Stimulated activated CD4-positive, alpha-beta T cell treated with anti-CD3 and anti-CD28 coated beads, TNF-alpha, amount 100 ng/mL, for 24 hours (primary cell): ENCODE measurements at regions not wholly inside any gene's neighbourhood (a gene's known extent, or its start where the extent isn't known, plus 50 kb on each side); places are given as distances from the start of the nearest gene placed in this dataset.

Experiments
- DNase-seq, 3 experiments: peaks; one replicate each; pipeline ENCODE4 v3.0.0-alpha.2; 2020; ENCODE audit warnings: low read depth in 3 of 3

GRCh38 chrX:39327255-39327654, 526.0 kb downstream of the MID1IP1 start:
- DNase-seq = peak in 2 of 3 experiments; percentile 24 to 46

- DNase-seq = no peak
Measured at GRCh38 chrX:39327705-39328104, 526.4 kb downstream of the MID1IP1 start.

- DNase-seq = no peak
Measured at GRCh38 chrX:39328661-39329060, 527.4 kb downstream of the MID1IP1 start.

GRCh38 chrX:39331082-39331704, 529.9 kb downstream of the MID1IP1 start:
- DNase-seq = peak in 1 of 3 experiments; percentile 41

GRCh38 chrX:39333451-39333850, 532.2 kb downstream of the MID1IP1 start:
- no peak for DNase-seq

GRCh38 chrX:39335513-39336235, 534.4 kb downstream of the MID1IP1 start:
- DNase-seq = no peak

- peak in 1 of 3 experiments; percentile 15 for DNase-seq
Measured at GRCh38 chrX:39336671-39337311, 535.5 kb downstream of the MID1IP1 start.

- no peak for DNase-seq
Measured at GRCh38 chrX:39337451-39337850, 536.2 kb downstream of the MID1IP1 start.

- no peak for DNase-seq
Measured at GRCh38 chrX:39338583-39338982, 537.3 kb downstream of the MID1IP1 start.

- DNase-seq = no peak
Measured at GRCh38 chrX:39356119-39356807, 555.0 kb downstream of the MID1IP1 start.

- DNase-seq = no peak
Measured at GRCh38 chrX:39360101-39360500, 558.8 kb downstream of the MID1IP1 start.

GRCh38 chrX:39361736-39362135, 560.5 kb downstream of the MID1IP1 start:
- no peak for DNase-seq

- DNase-seq = no peak
Measured at GRCh38 chrX:39367416-39367815, 566.2 kb downstream of the MID1IP1 start.

- no peak for DNase-seq
Measured at GRCh38 chrX:39372115-39372514, 570.9 kb downstream of the MID1IP1 start.

GRCh38 chrX:39377157-39377556, 575.9 kb downstream of the MID1IP1 start:
- no peak for DNase-seq

- no peak for DNase-seq
Measured at GRCh38 chrX:39377773-39378172, 576.5 kb downstream of the MID1IP1 start.

- DNase-seq = no peak
Measured at GRCh38 chrX:39381422-39381821, 580.2 kb downstream of the MID1IP1 start.

GRCh38 chrX:39384996-39385395, 583.7 kb downstream of the MID1IP1 start:
- no peak for DNase-seq

- no peak for DNase-seq
Measured at GRCh38 chrX:39388730-39389129, 587.5 kb downstream of the MID1IP1 start.

GRCh38 chrX:39396358-39396995, 595.2 kb downstream of the MID1IP1 start:
- DNase-seq = no peak

- DNase-seq = no peak
Measured at GRCh38 chrX:39397561-39398199, 596.4 kb downstream of the MID1IP1 start.
